Keratinocyte (primary cell): ENCODE measurements at regions not wholly inside any gene's neighbourhood (a gene's known extent, or its start where the extent isn't known, plus 50 kb on each side); places are given as distances from the start of the nearest gene placed in this dataset.
"Not testable (repeated sequence)": the region's sequence is repeated elsewhere in the genome, so short reads cannot be mapped to it uniquely, and the experiment has no call there.

Experiments
- DNase-seq: peaks from one replicate; pipeline ENCODE4 v3.0.0-alpha.2; 2011; ENCODE audit warnings: low read depth, missing footprints, low spot score
- FAIRE-seq: peaks from 2 replicates; lab custom pipeline; 2011; peaks lifted over from hg19 to GRCh38; lab: Jason Lieb, UNC
- H2AFZ ChIP-seq: 2 replicates; pipeline ENCODE4 v1.6.0; 2012; ENCODE audit warnings: low read length, control low read depth, inconsistent platforms; ENCODE audit not compliant: control insufficient read depth
- H3K27ac ChIP-seq: 2 replicates; pipeline ENCODE4 v1.5.1; 2011; ENCODE audit warnings: low read length; ENCODE audit not compliant: control insufficient read depth, insufficient read depth
- H3K27me3 ChIP-seq: 3 replicates; pipeline ENCODE4 v1.6.0; 2011; ENCODE audit warnings: low read length; ENCODE audit not compliant: control insufficient read depth, insufficient read depth; ENCODE audit errors: extremely low read depth
- H3K36me3 ChIP-seq, 2 experiments: 2 replicates in 1 of 2; 3 replicates in 1 of 2; pipeline ENCODE4 v1.5.1; 2011; ENCODE audit warnings: low read length in 2 of 2, mild to moderate bottlenecking in 1 of 2; ENCODE audit not compliant: control insufficient read depth in 2 of 2, insufficient read depth in 2 of 2; ENCODE audit errors: extremely low read depth in 1 of 2
- H3K4me1 ChIP-seq: 3 replicates; pipeline ENCODE4 v1.5.1; 2011; ENCODE audit warnings: low read length; ENCODE audit not compliant: control insufficient read depth, insufficient read depth; ENCODE audit errors: extremely low read depth
- H3K4me2 ChIP-seq: 3 replicates; pipeline ENCODE4 v1.6.0; 2011; ENCODE audit warnings: low read depth, low read length; ENCODE audit not compliant: control insufficient read depth, insufficient read depth; ENCODE audit errors: extremely low read depth
- H3K4me3 ChIP-seq, 3 experiments: fragments of 200-600 bp in 1 of 3; sonication (generic) in 1 of 3; 2 replicates in 2 of 3; 3 replicates in 1 of 3; pipeline ENCODE4 v1.5.1; 2011 to 2016; ENCODE audit warnings: low read length in 3 of 3, mild to moderate bottlenecking in 3 of 3, control low read depth in 2 of 3, inconsistent platforms in 1 of 3, low read depth in 1 of 3, mixed read lengths in 1 of 3, mixed run types in 1 of 3, moderate library complexity in 1 of 3; ENCODE audit not compliant: control insufficient read depth in 2 of 3, insufficient read depth in 2 of 3; ENCODE audit errors: extremely low read depth in 1 of 3
- H3K79me2 ChIP-seq: 2 replicates; pipeline ENCODE4 v1.6.0; 2012; ENCODE audit warnings: low read length; ENCODE audit not compliant: control insufficient read depth, insufficient read depth
- H3K9ac ChIP-seq: 3 replicates; pipeline ENCODE4 v1.6.0; 2011; ENCODE audit warnings: low read length; ENCODE audit not compliant: control insufficient read depth, insufficient read depth; ENCODE audit errors: extremely low read depth
- H3K9me1 ChIP-seq: 3 replicates; pipeline ENCODE4 v1.6.0; 2011; ENCODE audit warnings: low read length; ENCODE audit not compliant: control insufficient read depth, insufficient read depth; ENCODE audit errors: extremely low read depth
- H3K9me3 ChIP-seq: 2 replicates; pipeline ENCODE4 v1.5.1; 2012; ENCODE audit warnings: low read depth, low read length; ENCODE audit not compliant: control insufficient read depth
- H4K20me1 ChIP-seq: 3 replicates; pipeline ENCODE4 v1.6.0; 2011; ENCODE audit warnings: low read length; ENCODE audit not compliant: control insufficient read depth, insufficient read depth; ENCODE audit errors: extremely low read depth
- EZH2 ChIP-seq: IDR thresholded peaks from one replicate; pipeline ENCODE4 v1.6.1; 2012; ENCODE audit warnings: inconsistent platforms, mild to moderate bottlenecking, low read length, moderate library complexity
- dilution Hi-C: fragments of 300-500 bp; cut with MboI; formaldehyde crosslinking; loops from one replicate; pipeline ENCODE4 v1.7.0; 2020; ENCODE audit warnings: low sequenced_read_pairs; ENCODE audit not compliant: extremely low pct_ligation_motif_present
- TF ChIP-seq, protein P1 (sequence below), 3 experiments: IDR thresholded peaks in 1 of 3; conservative IDR thresholded peaks in 1 of 3; optimal IDR thresholded peaks in 1 of 3; 2 replicates in 2 of 3; 3 replicates in 1 of 3; pipeline versions ENCODE3 to v1.5.1; 2011; ENCODE audit warnings: low read length in 3 of 3, mild to moderate bottlenecking in 3 of 3, moderate library complexity in 2 of 3, control low read depth in 1 of 3, inconsistent platforms in 1 of 3; ENCODE audit not compliant: insufficient read depth in 2 of 3; ENCODE audit errors: extremely low read depth in 1 of 3

- FAIRE-seq = no peak
- no peaks in the 10 kb centered on the region for H3K9me1 ChIP-seq
- no peaks in the 10 kb centered on the region for H3K9me3 ChIP-seq
- no peaks in the 10 kb centered on the region for H3K4me1 ChIP-seq
- no peaks in the 10 kb centered on the region for H3K27me3 ChIP-seq
- no peak for TF ChIP-seq EZH2
- TF ChIP-seq, protein P1, sequence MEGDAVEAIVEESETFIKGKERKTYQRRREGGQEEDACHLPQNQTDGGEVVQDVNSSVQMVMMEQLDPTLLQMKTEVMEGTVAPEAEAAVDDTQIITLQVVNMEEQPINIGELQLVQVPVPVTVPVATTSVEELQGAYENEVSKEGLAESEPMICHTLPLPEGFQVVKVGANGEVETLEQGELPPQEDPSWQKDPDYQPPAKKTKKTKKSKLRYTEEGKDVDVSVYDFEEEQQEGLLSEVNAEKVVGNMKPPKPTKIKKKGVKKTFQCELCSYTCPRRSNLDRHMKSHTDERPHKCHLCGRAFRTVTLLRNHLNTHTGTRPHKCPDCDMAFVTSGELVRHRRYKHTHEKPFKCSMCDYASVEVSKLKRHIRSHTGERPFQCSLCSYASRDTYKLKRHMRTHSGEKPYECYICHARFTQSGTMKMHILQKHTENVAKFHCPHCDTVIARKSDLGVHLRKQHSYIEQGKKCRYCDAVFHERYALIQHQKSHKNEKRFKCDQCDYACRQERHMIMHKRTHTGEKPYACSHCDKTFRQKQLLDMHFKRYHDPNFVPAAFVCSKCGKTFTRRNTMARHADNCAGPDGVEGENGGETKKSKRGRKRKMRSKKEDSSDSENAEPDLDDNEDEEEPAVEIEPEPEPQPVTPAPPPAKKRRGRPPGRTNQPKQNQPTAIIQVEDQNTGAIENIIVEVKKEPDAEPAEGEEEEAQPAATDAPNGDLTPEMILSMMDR (optimal IDR thresholded peaks at IDR 0.05 in 1 of 3, IDR thresholded peaks at IDR 0.05 in 1 of 3, conservative IDR thresholded peaks at IDR 0.05 in 1 of 3; ENCODE audit: extremely low read depth in 1 of 3, insufficient read depth in 2 of 3, low read length in 3 of 3) = no peak
- no peaks in the 10 kb centered on the region for H4K20me1 ChIP-seq
- no peaks in the 10 kb centered on the region for H3K36me3 ChIP-seq
- no peak overlapping the region for H3K4me3 ChIP-seq
- dilution Hi-C loops = no loop called here
- no peak overlapping the region for H3K4me2 ChIP-seq
- no peak overlapping the region for H2AFZ ChIP-seq
- H3K79me2 ChIP-seq = no peaks in the 10 kb centered on the region
- no peak for DNase-seq
- no peak overlapping the region for H3K27ac ChIP-seq
- H3K9ac ChIP-seq = no peak overlapping the region
Measured at GRCh38 chr2:57050007-57050406, 866.2 kb downstream of the CCDC85A start.

- DNase-seq, H3K4me3 ChIP-seq, H3K36me3 ChIP-seq, H2AFZ ChIP-seq, H3K27ac ChIP-seq, H3K79me2 ChIP-seq, FAIRE-seq, H3K9me3 ChIP-seq, H4K20me1 ChIP-seq, H3K4me1 ChIP-seq, dilution Hi-C loops, H3K9me1 ChIP-seq, H3K9ac ChIP-seq, H3K4me2 ChIP-seq, H3K27me3 ChIP-seq: not testable (repeated sequence)
Measured at GRCh38 chr2:57066301-57066700, 882.5 kb downstream of the CCDC85A start.

DNA sequence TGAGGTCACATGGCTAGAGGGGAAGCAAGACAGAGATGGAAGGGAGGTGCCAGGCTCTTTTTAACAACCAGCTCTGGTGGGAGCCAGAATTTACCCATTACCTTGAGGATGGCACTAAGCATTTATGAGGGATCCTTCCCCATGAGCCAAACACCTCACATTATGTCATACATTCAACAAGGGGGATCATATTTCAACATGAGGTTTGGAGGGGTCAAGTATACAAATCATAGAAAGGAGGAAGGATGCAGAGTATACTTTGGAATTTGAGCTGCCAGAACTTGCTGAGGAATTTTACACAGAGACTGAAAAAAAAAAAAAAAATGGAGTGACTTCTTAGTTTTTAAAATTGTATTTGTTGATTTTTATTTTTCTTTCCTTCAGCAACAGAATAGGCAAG lies 891.4 kb downstream of the CCDC85A start:
- Histone ChIP-seq H3K4me1 (peaks cover 9% of the 10 kb centered on the region), H3K27ac (no peak overlapping the region), H3K27me3 (no peaks in the 10 kb centered on the region), H4K20me1 (no peaks in the 10 kb centered on the region), H2AFZ (peak overlapping the region; percentile 62), H3K79me2 (no peaks in the 10 kb centered on the region), H3K36me3 (no peaks in the 10 kb centered on the region), H3K4me3 (no peak overlapping the region), H3K4me2 (peak overlapping the region; percentile 10), H3K9ac (no peak overlapping the region), H3K9me1 (no peaks in the 10 kb centered on the region), H3K9me3 (no peaks in the 10 kb centered on the region)
- no peak for TF ChIP-seq EZH2
- TF ChIP-seq, protein P1 (optimal IDR thresholded peaks at IDR 0.05 in 1 of 3, IDR thresholded peaks at IDR 0.05 in 1 of 3, conservative IDR thresholded peaks at IDR 0.05 in 1 of 3; ENCODE audit: extremely low read depth in 1 of 3, insufficient read depth in 2 of 3, low read length in 3 of 3) = no peak
- dilution Hi-C loops = no loop called here
- DNase-seq (no peak), FAIRE-seq (no peak)
